ACC112 (cell line): ENCODE measurements at regions not wholly inside any gene's neighbourhood (a gene's known extent, or its start where the extent isn't known, plus 50 kb on each side); places are given as distances from the start of the nearest gene placed in this dataset.

Experiments
- H2AFZ ChIP-seq: fragments of 200-600 bp; sonication (generic); one replicate; pipeline ENCODE4 v1.6.0; 2017; ENCODE audit warnings: antibody characterized with exemption, low read length; ENCODE audit not compliant: unreplicated experiment
- H3K27ac ChIP-seq: fragments of 200-600 bp; sonication (generic); 2 replicates; pipeline ENCODE4 v1.5.1; 2014; ENCODE audit warnings: low read depth, mild to moderate bottlenecking, antibody characterized with exemption, low read length, moderate library complexity
- H3K27me3 ChIP-seq: fragments of 200-600 bp; sonication (generic); 2 replicates; pipeline ENCODE4 v1.6.1; 2014; ENCODE audit warnings: mild to moderate bottlenecking, antibody characterized with exemption, low read length, moderate library complexity, mixed read lengths; ENCODE audit not compliant: insufficient read depth
- H3K36me3 ChIP-seq: fragments of 200-600 bp; sonication (generic); 2 replicates; pipeline ENCODE4 v1.6.1; 2016; ENCODE audit warnings: mild to moderate bottlenecking, antibody characterized with exemption, low read length, moderate library complexity, mixed read lengths; ENCODE audit not compliant: insufficient read depth
- H3K4me1 ChIP-seq: fragments of 200-600 bp; sonication (generic); one replicate; pipeline ENCODE4 v1.6.1; 2016; ENCODE audit warnings: low read length, mixed read lengths; ENCODE audit not compliant: insufficient read depth, unreplicated experiment, control insufficient read depth
- H3K4me3 ChIP-seq: fragments of 200-600 bp; sonication (generic); 2 replicates; pipeline ENCODE4 v1.5.1; 2014; ENCODE audit warnings: mild to moderate bottlenecking, low read depth, low read length
- H3K79me2 ChIP-seq: fragments of 200-600 bp; sonication (generic); one replicate; pipeline ENCODE4 v1.6.0; 2016; ENCODE audit warnings: low read length; ENCODE audit not compliant: control insufficient read depth, unreplicated experiment, insufficient read depth

DNA sequence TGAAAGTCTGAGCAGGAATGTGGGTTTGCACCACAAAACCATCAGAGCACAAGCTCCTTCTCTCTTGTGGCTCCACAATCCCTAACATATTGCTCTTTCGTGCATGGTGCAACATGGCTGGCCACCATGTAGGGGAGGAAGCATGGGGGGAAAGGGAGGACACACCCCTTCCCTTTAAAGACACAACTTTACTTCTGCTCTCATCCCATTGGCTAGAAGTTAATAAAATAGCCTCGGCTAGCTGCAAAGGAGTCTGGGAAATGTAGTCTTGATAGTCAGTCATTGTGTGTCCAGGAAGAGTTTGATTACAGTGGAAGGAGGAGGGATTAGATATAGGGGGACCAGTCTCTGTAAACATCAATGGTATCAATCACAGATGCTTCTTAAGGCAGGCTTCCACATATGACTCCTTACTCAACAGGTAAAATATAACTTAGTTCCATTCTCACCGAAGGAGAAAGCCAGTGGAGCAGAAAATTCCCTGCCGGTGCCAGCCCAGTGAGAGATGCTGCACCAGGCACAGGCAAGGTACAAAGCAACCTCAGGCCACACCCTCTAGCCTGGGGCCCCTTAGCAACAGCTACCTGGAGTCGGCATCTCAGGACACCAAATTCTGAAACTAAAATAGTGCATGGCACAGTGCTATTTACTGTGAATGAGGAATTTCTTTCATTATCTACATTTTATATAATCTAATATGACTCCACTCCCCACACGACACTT is 124.7 kb upstream of the CTBP2 start:
- no peaks in the 10 kb centered on the region for H3K79me2 ChIP-seq
- H3K27ac ChIP-seq = no peak overlapping the region
- H3K4me3 ChIP-seq = no peak overlapping the region
- no peaks in the 10 kb centered on the region for H3K36me3 ChIP-seq
- H3K27me3 ChIP-seq = peaks cover 5% of the 10 kb centered on the region; the same call in 1 of the 2 replicates
- H2AFZ ChIP-seq = no peak overlapping the region
- H3K4me1 ChIP-seq = no peaks in the 10 kb centered on the region

DNA sequence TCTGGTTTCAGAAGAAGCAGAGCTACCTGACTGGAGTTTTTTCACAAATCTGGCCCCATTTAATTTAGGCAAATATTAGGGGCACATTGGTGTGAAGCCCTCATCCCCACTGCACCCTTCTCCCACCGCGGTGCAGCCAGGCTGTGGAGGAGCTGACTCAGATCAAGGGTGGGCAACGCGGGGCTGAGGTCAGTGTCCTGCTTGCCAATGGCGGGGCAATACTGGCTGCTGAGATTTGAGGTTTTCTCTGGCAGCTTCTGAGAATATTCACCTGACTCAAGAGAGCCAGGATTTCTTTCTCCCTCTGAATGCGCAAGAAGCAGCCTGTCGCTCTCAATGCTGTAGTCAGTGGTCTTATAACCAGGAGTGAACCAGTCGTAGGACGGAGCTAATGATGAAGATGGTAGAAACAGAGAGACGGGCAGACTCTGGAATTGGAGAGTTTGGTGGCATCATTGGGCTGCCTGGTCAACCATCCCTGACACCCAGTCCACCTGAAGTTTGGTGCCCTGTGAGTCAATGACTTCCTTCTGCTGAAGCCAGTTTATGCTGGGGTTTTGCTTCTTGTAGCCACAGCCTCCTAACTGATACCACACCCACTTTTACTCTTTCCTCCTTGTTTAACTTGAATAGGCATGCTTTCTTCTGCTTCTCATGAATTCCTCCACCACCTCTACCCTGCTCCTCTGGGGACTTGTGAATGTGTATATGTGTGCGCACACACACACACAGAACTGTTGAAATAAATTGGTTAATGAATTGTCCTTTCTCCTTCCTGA is 123.7 kb upstream of the CTBP2 start:
- Histone ChIP-seq H3K36me3 (no peaks in the 10 kb centered on the region), H3K27ac (no peak overlapping the region), H3K4me1 (no peaks in the 10 kb centered on the region), H2AFZ (no peak overlapping the region), H3K79me2 (no peaks in the 10 kb centered on the region), H3K27me3 (peaks cover 5% of the 10 kb centered on the region; the same call in 1 of the 2 replicates), H3K4me3 (no peak overlapping the region)

DNA sequence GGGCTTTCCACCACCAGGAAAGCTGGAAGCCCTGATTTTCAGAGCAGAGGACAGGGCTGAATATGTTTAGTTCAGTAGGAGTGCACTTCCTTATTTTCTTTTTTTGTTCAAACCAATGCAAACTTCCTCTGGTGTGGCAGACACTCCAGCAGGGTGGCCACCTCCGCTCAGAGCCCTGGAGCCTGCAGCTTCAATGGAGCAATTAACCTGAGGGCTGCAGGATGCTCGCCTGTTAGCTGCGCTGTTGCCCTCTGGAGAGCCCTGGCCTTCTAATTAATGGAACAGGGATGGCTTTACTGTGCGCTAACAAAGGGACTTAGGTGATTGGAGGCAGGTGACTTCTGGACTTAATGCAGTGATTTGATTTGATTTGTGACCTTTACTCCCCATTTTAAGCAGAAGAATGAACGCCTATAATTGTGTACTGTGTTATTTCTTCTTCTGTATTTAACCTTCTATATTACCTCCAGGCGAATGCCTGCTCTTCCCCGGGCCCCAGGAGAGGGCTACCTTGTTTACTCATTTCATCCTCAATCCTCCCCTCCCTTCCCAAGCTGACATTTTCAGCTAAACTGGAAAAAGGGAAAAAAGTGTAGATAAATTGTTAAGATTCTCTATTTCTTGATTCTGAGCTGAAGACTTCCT is 123.0 kb upstream of the CTBP2 start:
- H2AFZ ChIP-seq = no peak overlapping the region
- no peaks in the 10 kb centered on the region for H3K36me3 ChIP-seq
- H3K27me3 ChIP-seq = peaks cover 5% of the 10 kb centered on the region; the same call in 1 of the 2 replicates
- no peaks in the 10 kb centered on the region for H3K4me1 ChIP-seq
- H3K79me2 ChIP-seq = no peaks in the 10 kb centered on the region
- no peak overlapping the region for H3K27ac ChIP-seq
- no peak overlapping the region for H3K4me3 ChIP-seq

DNA sequence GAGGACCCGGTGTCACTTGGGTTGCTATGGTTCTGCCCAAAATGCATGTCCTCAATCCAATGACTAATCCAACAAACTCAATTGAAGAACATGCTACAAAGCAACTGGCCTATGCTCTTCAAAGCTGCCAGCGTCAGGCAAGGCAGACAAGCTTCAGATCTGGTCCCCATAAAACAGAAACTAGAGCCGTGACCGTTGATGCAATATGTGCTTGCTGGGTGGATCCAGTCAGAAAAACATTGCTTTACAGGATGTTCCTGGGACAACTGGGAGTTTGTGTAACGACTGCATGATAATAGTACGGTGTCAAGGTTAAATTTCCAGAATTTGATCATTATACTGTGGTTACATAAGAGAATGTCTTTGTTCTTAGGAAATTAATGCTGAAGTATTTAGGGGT is 120.7 kb upstream of the CTBP2 start:
- H3K27ac ChIP-seq = no peak overlapping the region
- H2AFZ ChIP-seq = no peak overlapping the region
- H3K4me1 ChIP-seq = no peaks in the 10 kb centered on the region
- H3K27me3 ChIP-seq = peaks cover 5% of the 10 kb centered on the region; the same call in 1 of the 2 replicates
- no peak overlapping the region for H3K4me3 ChIP-seq
- no peaks in the 10 kb centered on the region for H3K36me3 ChIP-seq
- H3K79me2 ChIP-seq = no peaks in the 10 kb centered on the region

DNA sequence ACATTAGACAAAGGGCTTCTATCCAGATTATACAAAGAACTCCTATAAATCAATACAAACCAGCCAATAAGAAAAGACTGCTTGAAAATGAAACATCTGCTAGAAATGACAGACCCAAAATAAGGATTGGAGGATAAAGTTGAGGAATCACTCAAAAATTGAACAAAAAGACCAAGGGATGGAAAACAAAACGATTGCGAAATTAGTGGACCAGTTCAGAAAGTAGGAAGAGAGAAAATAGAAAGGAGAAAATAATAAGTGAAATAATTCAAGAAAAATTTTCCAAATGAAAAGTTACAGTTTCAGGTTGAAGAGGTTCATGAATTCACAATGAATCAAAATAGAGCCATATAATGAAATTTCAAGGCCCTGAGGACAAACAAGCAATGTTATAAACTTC is 115.8 kb upstream of the CTBP2 start:
- no peaks in the 10 kb centered on the region for H3K36me3 ChIP-seq
- H3K4me3 ChIP-seq = no peak overlapping the region
- no peaks in the 10 kb centered on the region for H3K4me1 ChIP-seq
- no peak overlapping the region for H2AFZ ChIP-seq
- H3K79me2 ChIP-seq = no peaks in the 10 kb centered on the region
- H3K27me3 ChIP-seq = peaks cover 5% of the 10 kb centered on the region; the same call in 1 of the 2 replicates
- no peak overlapping the region for H3K27ac ChIP-seq

DNA sequence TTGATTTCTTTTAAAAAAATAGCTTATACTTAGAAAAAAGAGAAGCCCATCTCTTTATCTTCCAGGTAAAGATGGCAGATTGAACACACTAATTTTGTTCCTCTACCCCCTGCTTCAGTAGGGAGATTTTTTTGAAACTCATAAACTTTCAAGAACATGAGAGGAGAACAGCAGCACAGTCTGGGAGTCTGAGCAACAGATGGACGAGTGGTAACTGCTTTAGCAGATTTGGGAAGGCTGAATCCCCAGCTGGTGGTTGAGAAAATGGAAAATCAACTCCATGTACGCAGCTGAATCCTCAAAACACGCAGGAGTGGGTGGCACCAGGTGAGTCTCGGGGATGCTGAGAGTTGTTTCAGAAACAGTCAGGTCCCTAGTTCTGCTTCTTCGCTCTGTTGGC is 114.6 kb upstream of the CTBP2 start:
- no peaks in the 10 kb centered on the region for H3K36me3 ChIP-seq
- H3K4me3 ChIP-seq = no peak overlapping the region
- no peak overlapping the region for H3K27ac ChIP-seq
- H3K27me3 ChIP-seq = no peaks in the 10 kb centered on the region; the same call in 1 of the 2 replicates
- H3K79me2 ChIP-seq = no peaks in the 10 kb centered on the region
- no peak overlapping the region for H2AFZ ChIP-seq
- no peaks in the 10 kb centered on the region for H3K4me1 ChIP-seq

DNA sequence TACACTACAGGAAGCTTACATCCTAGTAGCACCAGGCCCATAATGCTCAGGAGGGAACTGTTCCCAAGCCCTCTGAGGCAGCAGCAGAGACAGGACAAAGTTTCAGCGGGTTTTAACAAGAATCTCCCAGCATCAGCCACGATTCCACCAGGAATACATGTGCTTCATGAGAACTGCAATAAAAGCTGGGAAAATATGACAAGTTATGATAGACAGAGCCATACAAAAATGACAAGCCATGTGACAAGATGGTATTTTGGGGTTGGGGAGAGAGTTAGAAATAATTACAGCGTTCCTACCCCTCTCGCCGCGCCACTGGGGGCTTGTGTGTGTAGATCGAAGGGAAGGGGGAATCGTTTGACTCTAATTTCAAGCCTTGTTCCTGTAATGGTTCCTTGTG is 112.7 kb upstream of the CTBP2 start:
- Histone ChIP-seq H3K4me3 (no peak overlapping the region), H3K36me3 (no peaks in the 10 kb centered on the region), H2AFZ (no peak overlapping the region), H3K79me2 (no peaks in the 10 kb centered on the region), H3K27me3 (no peaks in the 10 kb centered on the region; the same call in 1 of the 2 replicates), H3K27ac (no peak overlapping the region), H3K4me1 (no peaks in the 10 kb centered on the region)

DNA sequence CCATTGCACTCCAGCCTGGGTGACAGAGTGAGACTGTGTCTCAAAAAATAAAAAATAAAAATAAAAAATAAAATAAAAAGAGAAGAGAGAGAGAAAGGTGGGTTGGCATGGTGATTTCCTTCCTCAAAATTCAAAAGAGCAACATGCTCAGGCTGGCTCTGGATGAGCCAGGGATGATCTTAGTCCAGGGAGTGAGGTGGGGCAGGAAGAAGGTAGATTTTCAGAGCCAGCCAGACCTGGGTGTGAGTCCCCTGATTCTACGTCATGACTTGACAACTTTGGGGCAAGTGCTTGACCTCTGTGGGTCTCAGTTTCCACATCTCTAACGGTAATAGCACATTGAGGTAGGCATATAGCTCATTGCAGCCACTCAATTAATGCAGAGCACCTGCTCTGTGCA is 109.4 kb upstream of the CTBP2 start:
- Histone ChIP-seq H3K27ac (no peak overlapping the region), H3K4me1 (no peaks in the 10 kb centered on the region), H3K27me3 (no peaks in the 10 kb centered on the region; the same call in 1 of the 2 replicates), H3K36me3 (no peaks in the 10 kb centered on the region), H3K79me2 (no peaks in the 10 kb centered on the region), H2AFZ (no peak overlapping the region), H3K4me3 (no peak overlapping the region)

DNA sequence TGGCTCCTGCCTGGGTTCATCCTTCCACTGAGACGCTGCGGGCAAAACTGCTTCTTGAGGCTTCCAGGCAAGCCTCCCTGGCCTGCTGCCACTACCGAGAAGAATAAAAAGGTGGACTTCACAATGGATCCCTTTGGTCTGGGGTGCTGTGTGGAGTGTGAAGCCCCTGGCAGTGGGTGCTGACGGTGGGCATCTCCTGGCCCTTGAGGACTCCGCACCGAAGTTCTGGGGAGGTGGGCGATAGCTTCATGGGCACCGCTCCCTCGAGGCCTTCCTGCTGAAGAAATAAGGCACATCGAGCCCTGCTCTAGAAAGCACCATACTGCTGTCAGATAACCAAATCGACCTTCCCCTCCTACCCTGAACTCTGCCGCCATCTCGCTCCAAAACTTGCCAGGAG is 106.6 kb upstream of the CTBP2 start:
- Histone ChIP-seq H3K27me3 (no peaks in the 10 kb centered on the region; the same call in 1 of the 2 replicates), H3K4me1 (no peaks in the 10 kb centered on the region), H2AFZ (no peak overlapping the region), H3K79me2 (no peaks in the 10 kb centered on the region), H3K27ac (no peak overlapping the region), H3K36me3 (no peaks in the 10 kb centered on the region), H3K4me3 (no peak overlapping the region)

DNA sequence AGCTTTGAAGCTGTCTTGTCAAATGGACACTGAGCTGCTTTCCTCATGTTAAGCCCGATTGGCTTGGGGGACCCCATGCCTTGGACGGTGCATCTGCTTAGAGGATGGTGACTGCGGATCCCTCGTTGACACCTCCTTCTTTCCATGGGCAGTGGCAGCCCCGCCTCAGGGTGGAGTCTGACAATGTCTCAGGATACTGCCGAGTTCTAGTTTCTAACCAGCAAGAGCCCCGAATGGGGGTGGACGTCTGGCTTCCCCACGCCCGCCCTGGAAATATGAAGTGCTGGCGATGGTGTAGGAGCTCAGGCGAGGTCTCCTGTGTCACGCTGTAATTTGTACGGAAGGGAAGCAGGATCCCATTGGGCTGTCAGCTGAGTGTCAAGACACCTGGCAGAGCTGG is 106.2 kb upstream of the CTBP2 start:
- H3K27ac ChIP-seq = no peak overlapping the region
- H3K79me2 ChIP-seq = no peaks in the 10 kb centered on the region
- no peaks in the 10 kb centered on the region for H3K36me3 ChIP-seq
- H3K4me1 ChIP-seq = no peaks in the 10 kb centered on the region
- H2AFZ ChIP-seq = no peak overlapping the region
- no peak overlapping the region for H3K4me3 ChIP-seq
- no peaks in the 10 kb centered on the region; the same call in 1 of the 2 replicates for H3K27me3 ChIP-seq
